Left renal cortex interstitium (tissue), 4 donors: ENCODE measurements at regions not wholly inside any gene's neighbourhood (a gene's known extent, or its start where the extent isn't known, plus 50 kb on each side); places are given as distances from the start of the nearest gene placed in this dataset.
"Not testable (repeated sequence)": the region's sequence is repeated elsewhere in the genome, so short reads cannot be mapped to it uniquely, and the experiment has no call there.

Source experiments
- DNase-seq, 4 donors: peaks; one replicate each; pipeline ENCODE4 v3.0.0-alpha.2; 2013; ENCODE audit warnings: low read depth in 4 of 4, low spot score in 2 of 4, missing footprints in 1 of 4

DNA sequence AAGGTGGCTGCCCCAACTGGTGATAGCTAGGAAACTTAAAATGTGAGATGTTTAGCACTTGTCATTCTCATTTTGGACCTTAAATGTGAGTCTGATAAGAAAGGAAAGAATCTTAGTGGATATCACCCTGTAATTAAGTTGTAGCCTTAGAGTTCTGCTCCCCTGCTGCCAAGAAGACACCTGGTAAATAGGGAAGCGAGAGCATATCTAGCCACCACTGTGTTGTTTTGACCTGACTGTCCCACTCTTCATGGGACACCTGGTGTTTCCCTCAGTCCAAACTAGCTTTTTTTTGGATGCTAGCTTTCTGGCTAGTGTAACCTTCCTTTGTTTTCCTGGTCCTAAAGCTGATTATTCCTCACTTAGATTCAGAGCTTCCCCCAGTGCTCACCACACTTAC lies 357.6 kb downstream of the RAD51AP2 start:
- DNase-seq: no peak

- no peak for DNase-seq
Observed at GRCh38 chr2:17156086-17156485, 362.2 kb downstream of the RAD51AP2 start.

- no peak for DNase-seq
Observed at GRCh38 chr2:17149945-17150344, 368.3 kb downstream of the RAD51AP2 start.

DNA sequence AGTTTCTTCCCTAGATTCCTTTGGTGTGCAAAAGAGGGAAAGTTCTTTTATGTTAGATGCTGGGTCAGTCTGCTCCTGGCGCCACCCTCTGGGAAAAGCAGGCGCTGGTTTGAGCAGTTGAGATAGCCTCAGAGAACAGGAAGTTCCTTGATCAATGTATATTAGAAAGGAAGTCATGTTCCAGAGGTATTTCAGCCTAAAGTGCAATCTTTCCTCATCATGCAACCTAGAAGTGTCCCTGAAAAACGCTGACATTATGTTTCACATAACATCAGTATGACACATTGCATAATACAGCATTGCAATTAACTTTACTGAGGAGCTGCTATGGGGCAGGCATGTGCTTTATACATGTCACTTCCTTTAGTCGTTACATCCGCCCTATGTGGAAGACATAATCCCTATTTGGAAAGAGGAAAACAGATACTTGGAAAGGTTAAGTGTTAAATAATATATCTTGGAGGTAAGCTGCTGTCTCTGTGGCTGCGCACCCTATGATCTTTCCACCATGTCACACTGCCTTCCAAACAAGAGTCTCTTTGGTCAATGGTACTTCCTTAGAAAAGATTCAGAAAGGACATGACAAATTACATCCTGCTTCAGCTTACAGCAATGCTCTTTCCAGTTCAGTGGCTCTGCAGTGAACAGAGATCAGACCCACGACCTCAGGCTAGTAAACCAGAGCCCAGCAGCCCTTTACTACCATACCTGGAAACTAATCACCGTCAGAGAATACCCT lies 369.7 kb downstream of the RAD51AP2 start:
- peak in 2 of 4 donors; percentile 14 to 21 for DNase-seq

DNA sequence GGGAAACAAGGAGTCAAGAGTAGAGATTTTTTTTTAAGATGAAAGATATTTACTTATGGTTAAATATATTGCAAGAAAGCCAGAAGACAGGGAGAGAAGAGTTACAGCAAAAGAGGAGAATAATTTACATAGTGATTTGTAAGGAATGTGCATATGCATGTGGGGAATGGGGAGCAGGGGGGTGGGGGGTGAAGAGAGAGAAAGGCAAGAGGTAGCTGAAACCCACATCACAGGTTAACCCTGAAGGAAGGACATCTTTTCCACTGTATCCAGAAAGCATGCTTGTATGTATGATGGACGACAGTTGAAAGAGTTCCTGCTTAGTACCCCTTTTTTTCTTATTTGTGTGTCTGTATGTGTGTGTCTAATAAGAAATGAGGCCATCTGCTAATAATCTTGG lies 371.9 kb downstream of the RAD51AP2 start:
- DNase-seq: no peak

- DNase-seq: no peak
Observed at GRCh38 chr2:17136877-17137276, 381.4 kb downstream of the RAD51AP2 start.

DNA sequence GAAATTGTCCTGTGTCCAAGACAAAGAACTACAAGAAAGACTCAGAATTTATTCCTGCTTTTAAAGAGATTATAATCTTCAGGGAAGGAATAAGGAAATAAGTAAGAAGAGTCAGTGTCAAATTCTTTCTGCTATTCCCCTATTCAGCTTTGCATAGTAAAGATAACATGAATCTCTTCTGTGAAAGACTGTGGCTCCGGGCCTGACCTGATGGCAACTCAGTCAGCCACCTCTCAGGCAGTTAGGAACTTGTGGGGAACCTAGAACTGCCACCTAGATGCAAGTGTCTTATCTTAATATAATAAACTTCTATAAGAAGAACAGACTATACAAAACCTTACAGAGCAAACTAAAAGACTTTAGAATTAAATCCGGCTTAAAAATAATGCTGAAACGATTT lies 382.0 kb downstream of the RAD51AP2 start:
- DNase-seq: no peak

DNA sequence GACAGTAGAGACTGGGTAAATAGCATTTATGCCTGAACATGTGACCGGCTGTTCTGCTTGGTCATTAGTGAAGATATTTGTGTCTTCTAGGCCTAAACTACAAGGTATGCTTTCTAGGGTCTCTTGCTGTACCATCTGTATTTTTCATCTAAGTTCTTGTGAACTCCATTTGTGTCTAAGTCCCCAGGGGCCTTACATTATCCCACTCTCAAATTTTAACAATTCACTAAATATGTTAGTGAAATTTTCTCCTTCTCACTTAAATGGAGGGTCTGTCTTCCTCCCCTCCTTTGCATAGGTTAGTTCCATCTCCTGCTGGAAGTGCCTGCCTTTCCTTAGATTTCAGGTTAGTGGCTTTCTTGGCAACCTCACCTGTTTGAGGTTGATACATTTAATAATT lies 382.6 kb downstream of the RAD51AP2 start:
- DNase-seq: no peak

DNA sequence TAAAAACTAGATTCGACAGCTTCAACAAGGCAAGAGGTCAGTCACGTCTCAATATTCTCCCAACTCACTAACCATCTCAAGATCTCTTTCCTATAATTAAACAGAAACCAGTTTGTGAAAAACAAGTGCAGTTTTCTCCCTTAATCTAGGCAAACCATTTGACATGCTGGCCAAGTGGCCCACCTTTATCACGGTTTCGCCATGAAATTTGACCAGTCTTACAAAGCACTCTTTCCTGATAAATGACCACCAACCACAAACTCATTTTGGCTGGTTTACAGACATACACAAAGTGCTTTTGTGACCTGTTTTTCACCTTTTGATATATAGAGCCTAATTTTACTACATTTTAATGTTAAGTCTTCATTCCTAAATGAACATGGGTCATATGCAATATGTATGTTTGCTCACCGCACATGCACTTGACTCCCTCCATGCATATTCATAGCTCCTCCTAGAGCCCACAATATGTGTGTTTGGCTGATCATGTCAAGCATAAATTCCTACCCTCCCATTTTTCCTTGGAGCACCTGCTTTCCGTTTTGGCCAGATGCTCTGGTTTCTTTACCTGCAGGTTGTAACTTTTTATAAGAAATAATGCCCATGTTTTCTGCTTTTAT lies 385.1 kb downstream of the RAD51AP2 start:
- no peak for DNase-seq

GRCh38 chr2:17130627-17131026 lies 387.6 kb downstream of the RAD51AP2 start:
- DNase-seq: not testable (repeated sequence)

GRCh38 chr2:17125989-17126620 lies 392.1 kb downstream of the RAD51AP2 start:
- no peak for DNase-seq

- DNase-seq: no peak
Observed at GRCh38 chr2:17124575-17125318, 393.5 kb downstream of the RAD51AP2 start.

DNA sequence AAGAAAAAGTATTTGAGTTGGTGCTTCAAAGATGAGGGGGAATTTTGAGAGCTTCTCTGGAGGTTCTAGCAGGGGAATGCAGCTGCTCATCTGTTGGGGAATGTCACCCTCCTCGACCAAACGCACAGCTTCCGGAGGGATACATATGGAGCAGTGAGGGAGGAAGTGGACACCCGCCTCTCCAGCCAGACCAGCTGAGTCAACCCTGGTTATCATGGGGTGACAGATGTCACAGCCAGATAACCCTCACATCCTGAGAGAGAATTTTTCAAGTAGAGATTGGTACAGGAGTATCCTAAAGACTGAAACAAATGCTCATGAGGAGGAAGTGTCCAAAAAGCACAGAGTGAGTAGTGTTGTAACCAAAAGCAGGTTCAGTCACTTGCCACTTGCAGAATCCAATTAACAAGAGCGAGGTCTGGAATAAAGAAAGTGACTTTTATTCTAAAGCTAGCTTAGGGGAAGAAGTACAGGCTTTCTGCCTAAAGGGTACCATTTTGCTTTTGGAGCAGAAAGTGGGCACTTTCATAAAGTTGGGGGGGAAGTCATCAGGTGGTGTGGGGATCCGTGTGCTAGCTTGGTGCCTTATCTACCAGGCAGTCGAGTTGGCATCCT lies 395.2 kb downstream of the RAD51AP2 start:
- DNase-seq: no peak

GRCh38 chr2:17115466-17115865 lies 402.8 kb downstream of the RAD51AP2 start:
- no peak for DNase-seq

- DNase-seq: no peak
Observed at GRCh38 chr2:17115042-17115441, 403.2 kb downstream of the RAD51AP2 start.

DNA sequence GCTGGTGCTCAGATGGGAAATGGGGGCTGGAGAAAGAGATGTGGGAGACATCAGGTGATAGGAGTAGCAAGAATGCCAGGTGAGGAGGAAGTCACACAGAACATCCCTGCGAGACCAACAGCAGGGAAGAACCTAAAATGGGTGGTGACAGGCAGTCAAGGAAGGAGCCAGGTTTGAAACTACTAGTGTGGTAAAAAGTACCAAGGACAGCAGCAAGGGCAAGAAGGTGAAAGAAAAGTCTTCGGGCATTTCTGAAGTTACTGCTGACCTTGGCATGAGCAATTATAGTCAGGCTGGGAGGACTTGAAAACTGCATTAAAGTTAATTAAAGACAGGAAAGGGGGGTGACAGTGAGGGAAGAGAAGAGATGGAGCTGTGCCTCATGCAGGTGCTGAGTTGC lies 410.4 kb downstream of the RAD51AP2 start:
- no peak for DNase-seq

DNA sequence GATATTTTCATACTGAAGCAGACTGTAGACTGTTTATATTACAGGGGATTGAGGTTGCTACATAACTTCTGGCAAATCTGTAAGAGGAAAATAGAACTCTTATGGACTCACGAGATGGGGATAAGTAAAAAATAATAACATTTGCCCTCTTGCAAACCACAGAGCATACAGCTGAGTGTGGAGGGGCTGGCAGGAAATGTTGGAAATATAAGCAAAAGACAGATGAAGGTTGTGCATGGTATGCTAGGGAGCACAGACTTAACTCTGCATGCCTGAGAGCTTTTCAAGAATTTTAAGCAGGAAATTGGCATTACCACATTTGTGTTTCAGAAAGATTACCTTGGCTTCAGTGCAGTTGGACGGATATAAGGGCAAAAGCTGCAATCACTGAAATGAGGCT lies 411.1 kb downstream of the RAD51AP2 start:
- DNase-seq: no peak

GRCh38 chr2:17106418-17106817 lies 411.8 kb downstream of the RAD51AP2 start:
- no peak for DNase-seq

DNA sequence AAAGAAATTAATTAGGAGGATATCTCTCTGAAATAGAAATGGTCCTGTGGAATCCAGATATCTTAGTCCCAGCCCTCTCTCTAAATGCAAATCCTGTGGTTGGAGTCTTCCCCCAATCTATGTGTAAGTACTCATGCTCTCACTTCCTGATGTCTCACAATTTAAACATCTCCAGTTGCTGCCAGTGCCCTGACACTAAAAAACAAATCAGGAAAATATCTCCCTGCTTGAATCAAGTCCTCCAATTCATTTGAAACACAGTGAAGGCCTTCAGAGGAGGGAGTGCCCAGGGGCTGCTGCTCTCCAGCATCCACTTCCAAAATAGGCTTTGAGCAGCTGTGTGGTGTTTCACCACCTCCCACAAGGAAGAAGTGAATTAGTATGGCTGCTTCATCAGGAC lies 413.8 kb downstream of the RAD51AP2 start:
- DNase-seq: no peak

DNA sequence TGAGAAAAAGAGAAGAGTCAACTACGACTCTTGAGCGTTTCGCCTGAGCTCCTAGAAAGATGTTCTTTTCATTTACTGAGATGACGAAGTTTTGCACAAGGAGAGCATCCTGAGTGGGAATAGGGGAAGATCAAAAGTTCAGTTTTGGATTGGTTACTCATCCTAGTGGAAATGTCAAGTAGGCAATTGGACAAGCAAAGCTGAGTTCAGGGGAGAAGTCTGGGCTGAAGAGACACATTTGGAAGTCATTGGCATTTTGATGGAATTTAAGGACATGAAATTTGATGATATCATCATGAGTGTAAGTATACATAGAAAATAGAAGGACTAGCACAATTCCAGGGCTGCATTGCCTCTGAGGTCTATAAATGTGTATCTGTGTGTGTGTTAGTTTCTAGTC lies 416.6 kb downstream of the RAD51AP2 start:
- DNase-seq: no peak

DNA sequence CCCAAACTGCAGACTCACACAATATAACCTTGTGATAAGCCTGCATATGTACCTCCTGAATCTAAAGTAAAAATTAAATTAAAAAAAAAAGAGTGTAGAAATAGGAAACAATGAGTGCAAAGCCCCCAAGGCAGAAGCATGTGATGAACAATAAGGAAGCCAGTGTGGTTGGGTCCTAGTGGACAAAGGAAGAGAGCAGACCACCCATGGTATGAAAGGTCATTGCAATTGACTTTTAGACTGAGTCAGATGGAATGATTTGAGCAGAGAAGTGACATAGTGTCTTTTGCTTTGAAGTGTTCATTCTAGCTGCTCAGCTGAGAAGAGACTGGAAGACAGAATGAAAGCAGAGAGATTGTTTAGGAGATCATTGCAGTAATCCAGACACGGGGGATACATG lies 417.1 kb downstream of the RAD51AP2 start:
- no peak for DNase-seq
